GM19463 (cell line): ENCODE measurements at regions not wholly inside any gene's neighbourhood (a gene's known extent, or its start where the extent isn't known, plus 50 kb on each side); places are given as distances from the start of the nearest gene placed in this dataset.
"Not testable (repeated sequence)": the region's sequence is repeated elsewhere in the genome, so short reads cannot be mapped to it uniquely, and the experiment has no call there.

ENCODE experiments used
- ATAC-seq: cut with Tn5 transposase; IDR thresholded peaks from one replicate; pipeline ENCODE4 v1.9.1; 2021; ENCODE audit warnings: mild to moderate bottlenecking, moderate library complexity; ENCODE audit not compliant: unreplicated experiment

GRCh38 chr1:194001726-194002350 lies 815.4 kb upstream of the B3GALT2 start:
- ATAC-seq = not testable (repeated sequence)

- no peak for ATAC-seq
Measured at GRCh38 chr1:193988885-193989284, 802.5 kb upstream of the B3GALT2 start.

GRCh38 chr1:193979219-193979618 lies 792.8 kb upstream of the B3GALT2 start:
- ATAC-seq = no peak

GRCh38 chr1:193974286-193974798 lies 787.9 kb upstream of the B3GALT2 start:
- no peak for ATAC-seq

GRCh38 chr1:193973428-193973827 lies 787.0 kb upstream of the B3GALT2 start:
- ATAC-seq = no peak

GRCh38 chr1:193971595-193971994 lies 785.2 kb upstream of the B3GALT2 start:
- no peak for ATAC-seq

- no peak for ATAC-seq
Measured at GRCh38 chr1:193960499-193960898, 774.1 kb upstream of the B3GALT2 start.

- ATAC-seq = no peak
Measured at GRCh38 chr1:193960040-193960439, 773.6 kb upstream of the B3GALT2 start.

- no peak for ATAC-seq
Measured at GRCh38 chr1:193957556-193958095, 771.2 kb upstream of the B3GALT2 start.

- no peak for ATAC-seq
Measured at GRCh38 chr1:193952778-193953374, 766.5 kb upstream of the B3GALT2 start.

GRCh38 chr1:193951984-193952383 lies 765.6 kb upstream of the B3GALT2 start:
- no peak for ATAC-seq

GRCh38 chr1:193944454-193944853 lies 758.0 kb upstream of the B3GALT2 start:
- ATAC-seq = no peak

GRCh38 chr1:193940176-193940575 lies 753.8 kb upstream of the B3GALT2 start:
- ATAC-seq = no peak

GRCh38 chr1:193939585-193939984 lies 753.2 kb upstream of the B3GALT2 start:
- no peak for ATAC-seq

GRCh38 chr1:193937308-193937707 lies 750.9 kb upstream of the B3GALT2 start:
- no peak for ATAC-seq

GRCh38 chr1:193932979-193933378 lies 746.6 kb upstream of the B3GALT2 start:
- ATAC-seq = no peak

- no peak for ATAC-seq
Measured at GRCh38 chr1:193931356-193931755, 744.9 kb upstream of the B3GALT2 start.

GRCh38 chr1:193929374-193930033 lies 743.1 kb upstream of the B3GALT2 start:
- ATAC-seq = no peak

- no peak for ATAC-seq
Measured at GRCh38 chr1:193927550-193927949, 741.1 kb upstream of the B3GALT2 start.

GRCh38 chr1:193926956-193927355 lies 740.5 kb upstream of the B3GALT2 start:
- no peak for ATAC-seq

GRCh38 chr1:193919827-193920226 lies 733.4 kb upstream of the B3GALT2 start:
- ATAC-seq = no peak

GRCh38 chr1:193916452-193916851 lies 730.0 kb upstream of the B3GALT2 start:
- ATAC-seq = no peak
